ENCODE measurements at regions not wholly inside any gene's neighbourhood (a gene's known extent, or its start where the extent isn't known, plus 50 kb on each side); places are given as distances from the start of the nearest gene placed in this dataset.
"Not testable (repeated sequence)": the region's sequence is repeated elsewhere in the genome, so short reads cannot be mapped to it uniquely, and the experiment has no call there.

DNA sequence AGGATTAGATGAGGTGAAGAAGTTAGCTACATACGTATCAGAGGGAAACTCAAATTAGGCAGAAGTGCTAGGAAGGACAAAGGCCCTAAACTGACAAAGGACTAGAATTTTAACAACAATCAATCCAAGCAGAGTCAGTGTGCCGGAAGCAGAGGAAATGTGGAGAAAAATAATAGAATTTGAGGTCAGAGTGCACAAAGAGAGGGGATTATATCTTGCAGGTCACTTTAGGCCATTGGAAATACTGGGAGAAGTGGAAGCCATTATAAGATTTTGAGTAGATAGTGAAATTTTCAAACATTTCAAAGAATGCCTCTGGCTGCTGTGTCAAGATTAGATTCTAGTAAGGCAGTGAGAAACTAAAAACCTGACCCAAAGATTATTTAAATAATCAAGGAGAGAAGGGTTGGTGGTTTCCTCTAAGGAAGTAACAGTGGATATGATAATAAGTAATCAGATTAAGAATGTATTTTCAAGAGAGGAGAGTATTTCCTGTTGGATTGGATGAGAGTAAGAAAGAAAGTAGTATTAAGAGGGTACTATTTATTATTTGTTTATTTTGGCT lies 889.2 kb upstream of the NCAM2 start:
- DNase-seq (ENCODE audit: low read depth) = no peak

DNA sequence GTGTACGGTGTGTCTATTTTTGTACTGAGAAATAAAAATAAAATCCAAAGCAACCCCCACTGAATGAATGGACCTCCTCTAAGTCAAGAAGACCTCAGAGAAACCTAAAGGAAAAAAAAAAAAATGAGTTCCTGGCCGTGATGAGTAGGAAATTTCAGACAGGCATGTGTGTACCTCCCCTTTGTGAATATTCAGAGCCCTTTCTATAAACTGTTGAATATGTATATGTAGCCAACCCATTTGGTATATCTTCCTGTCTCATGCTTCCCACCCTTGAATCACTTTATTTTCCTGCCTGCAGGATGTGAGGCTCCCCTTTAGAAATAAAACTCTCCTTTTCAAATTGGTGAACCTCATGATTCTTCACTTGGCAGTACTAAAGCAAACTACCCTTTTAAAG lies 887.8 kb upstream of the NCAM2 start:
- no peak for DNase-seq (ENCODE audit: low read depth)

DNA sequence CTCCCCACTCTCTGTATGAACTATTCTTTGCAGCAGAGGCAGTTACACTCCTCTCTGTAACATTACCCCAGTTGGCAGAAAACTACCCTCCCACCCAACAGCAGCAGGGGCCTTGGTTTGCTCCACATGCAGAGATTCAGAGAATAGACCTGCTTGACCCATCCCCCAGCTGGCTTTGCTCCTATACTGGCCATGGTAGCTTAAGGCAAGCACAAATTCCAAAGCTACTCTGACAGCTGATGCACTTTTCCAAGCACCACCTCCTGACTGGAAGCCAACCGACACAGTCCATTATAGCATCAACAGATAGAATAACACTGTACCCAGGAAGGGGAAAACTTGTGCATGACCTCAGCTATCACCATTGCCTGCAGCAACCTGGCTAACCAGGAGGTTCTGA lies 846.5 kb upstream of the NCAM2 start:
- DNase-seq (ENCODE audit: low read depth) = no peak

- DNase-seq (ENCODE audit: low read depth) = no peak
Measured at GRCh38 chr21:20163167-20163566, 835.0 kb upstream of the NCAM2 start.

GRCh38 chr21:20167059-20167458 lies 831.1 kb upstream of the NCAM2 start:
- no peak for DNase-seq (ENCODE audit: low read depth)

- no peak for DNase-seq (ENCODE audit: low read depth)
Measured at GRCh38 chr21:20169812-20170576, 828.2 kb upstream of the NCAM2 start.

- no peak for DNase-seq (ENCODE audit: low read depth)
Measured at GRCh38 chr21:20186186-20186585, 812.0 kb upstream of the NCAM2 start.

DNA sequence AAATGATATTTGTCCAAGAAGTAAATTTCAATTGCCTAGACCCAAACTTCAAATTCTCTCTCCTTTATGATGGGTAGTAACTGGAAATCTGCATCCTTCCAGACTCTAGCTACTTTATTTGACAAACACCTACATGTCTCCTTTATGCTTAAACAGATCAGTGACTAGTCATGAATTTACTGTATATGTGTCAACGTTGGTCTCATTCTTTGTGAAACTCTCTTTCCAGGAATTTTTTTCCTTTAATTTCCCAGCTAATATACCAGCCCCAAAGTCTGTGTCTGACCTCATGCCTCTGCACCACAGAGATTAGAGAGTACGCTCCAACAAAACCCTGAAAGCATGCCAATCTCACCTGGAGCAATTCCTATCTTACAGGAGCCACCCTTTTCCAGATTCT lies 811.2 kb upstream of the NCAM2 start:
- DNase-seq (ENCODE audit: low read depth) = no peak

DNA sequence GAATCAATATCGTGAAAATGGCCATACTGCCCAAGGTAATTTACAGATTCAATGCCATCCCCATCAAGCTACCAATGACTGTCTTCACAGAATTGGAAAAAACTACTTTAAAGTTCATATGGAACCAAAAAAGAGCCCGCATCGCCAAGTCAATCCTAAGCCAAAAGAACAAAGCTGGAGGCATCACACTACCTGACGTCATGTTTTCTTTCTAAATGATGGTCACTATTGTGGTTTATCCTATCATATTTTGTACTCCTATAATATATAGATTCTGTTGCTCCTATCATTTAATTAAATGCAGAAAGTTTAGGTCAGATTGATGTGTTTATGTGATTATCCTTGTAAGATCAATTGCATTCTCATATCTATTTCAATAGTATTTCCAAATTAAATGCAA lies 796.9 kb upstream of the NCAM2 start:
- DNase-seq (ENCODE audit: low read depth) = not testable (repeated sequence)

DNA sequence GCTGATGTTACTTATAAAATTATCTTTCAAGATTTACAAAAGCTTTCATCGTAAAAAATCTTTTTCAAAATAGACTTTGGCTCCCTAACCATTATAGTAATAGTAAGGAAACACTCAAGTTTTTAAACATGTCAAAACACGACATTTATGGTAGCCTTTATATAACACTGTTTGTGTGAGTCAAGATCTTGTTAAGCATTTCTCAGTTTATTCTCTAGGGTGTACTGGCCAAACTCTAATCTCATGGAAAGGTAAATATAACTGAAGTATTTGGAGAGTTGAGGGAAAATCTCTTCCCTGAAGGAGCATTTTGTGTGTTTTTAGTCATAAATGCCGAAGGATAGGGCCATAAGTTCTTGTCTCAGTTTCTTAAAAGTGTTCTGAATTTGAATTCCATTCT lies 790.9 kb upstream of the NCAM2 start:
- no peak for DNase-seq (ENCODE audit: low read depth)

GRCh38 chr21:20215959-20216358 lies 782.2 kb upstream of the NCAM2 start:
- no peak for DNase-seq (ENCODE audit: low read depth)

DNA sequence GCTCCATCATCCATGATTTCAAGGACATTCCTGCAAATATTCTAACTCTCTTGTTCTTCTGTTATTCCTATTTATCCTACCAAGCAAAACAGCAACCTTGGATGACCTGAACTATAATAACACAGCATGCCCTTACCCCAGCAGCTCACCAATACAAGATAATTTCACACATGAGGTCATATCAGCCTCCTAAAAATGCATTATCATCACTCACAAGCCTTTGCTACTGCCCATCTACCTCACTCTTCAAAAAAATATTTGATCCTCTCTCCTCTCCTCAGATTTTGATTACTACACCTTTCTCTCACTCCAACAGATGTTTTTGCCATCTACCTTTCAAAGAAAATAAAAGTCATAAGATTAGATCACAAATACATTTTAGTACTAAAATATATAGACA lies 777.6 kb upstream of the NCAM2 start:
- no peak for DNase-seq (ENCODE audit: low read depth)

GRCh38 chr21:20221981-20222380 lies 776.2 kb upstream of the NCAM2 start:
- DNase-seq (ENCODE audit: low read depth) = not testable (repeated sequence)

- not testable (repeated sequence) for DNase-seq (ENCODE audit: low read depth)
Measured at GRCh38 chr21:20236649-20237048, 761.6 kb upstream of the NCAM2 start.

GRCh38 chr21:20249401-20249800 lies 748.8 kb upstream of the NCAM2 start:
- DNase-seq (ENCODE audit: low read depth) = no peak

DNA sequence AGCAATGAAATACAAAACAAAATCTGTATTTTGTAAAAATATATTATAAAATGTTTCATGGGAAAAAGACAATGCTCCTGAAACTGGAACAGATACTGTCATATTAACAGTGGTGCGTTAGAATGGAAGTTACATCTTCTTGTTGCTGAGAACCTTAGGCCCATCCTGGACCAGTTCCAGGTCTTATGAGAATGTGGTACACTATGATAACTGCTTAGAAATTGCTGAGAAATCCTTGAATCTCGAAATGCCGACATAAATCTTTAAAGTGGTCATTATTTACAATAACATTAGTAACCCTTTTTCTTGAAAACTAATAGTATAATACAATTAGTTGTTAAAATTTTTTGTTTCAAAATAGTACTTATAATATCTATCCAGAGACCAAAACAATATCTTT lies 747.9 kb upstream of the NCAM2 start:
- no peak for DNase-seq (ENCODE audit: low read depth)

DNA sequence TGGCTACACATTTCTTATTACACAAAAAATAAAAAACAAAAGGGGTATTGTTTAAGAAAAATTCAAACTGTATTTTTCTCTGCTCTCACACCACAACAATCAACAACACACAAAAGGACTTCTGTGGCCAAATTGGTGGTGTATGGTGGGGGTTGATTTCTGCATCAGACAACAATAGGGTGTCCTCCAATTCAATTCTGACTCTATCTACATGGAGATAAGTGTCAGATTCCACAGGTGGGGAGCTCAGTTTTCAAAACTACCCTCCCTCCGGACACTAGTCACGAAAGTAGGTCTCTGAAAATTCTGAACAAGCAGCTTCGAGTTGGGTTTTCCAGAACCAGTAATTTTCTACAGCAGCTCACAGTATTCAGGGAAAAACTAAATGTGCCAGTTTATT lies 744.9 kb upstream of the NCAM2 start:
- no peak for DNase-seq (ENCODE audit: low read depth)

DNA sequence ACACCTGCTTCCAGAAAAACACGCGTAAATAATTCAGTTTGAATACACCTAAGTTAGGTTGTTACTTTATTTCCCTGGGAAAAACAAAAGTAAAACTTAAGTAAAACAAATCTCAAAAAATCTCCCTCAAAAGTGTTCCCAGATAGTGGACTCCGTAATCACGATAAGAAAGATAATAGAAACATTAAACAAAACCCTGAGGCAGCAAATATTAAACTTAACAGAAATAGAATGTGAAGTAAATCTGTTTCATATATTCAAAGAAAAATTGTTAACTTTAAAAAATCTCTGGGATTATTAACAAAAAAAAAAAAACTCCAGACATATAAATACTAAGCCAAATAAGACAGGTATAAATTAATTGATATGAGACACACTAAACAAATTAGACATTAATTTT lies 743.2 kb upstream of the NCAM2 start:
- DNase-seq (ENCODE audit: low read depth) = no peak

DNA sequence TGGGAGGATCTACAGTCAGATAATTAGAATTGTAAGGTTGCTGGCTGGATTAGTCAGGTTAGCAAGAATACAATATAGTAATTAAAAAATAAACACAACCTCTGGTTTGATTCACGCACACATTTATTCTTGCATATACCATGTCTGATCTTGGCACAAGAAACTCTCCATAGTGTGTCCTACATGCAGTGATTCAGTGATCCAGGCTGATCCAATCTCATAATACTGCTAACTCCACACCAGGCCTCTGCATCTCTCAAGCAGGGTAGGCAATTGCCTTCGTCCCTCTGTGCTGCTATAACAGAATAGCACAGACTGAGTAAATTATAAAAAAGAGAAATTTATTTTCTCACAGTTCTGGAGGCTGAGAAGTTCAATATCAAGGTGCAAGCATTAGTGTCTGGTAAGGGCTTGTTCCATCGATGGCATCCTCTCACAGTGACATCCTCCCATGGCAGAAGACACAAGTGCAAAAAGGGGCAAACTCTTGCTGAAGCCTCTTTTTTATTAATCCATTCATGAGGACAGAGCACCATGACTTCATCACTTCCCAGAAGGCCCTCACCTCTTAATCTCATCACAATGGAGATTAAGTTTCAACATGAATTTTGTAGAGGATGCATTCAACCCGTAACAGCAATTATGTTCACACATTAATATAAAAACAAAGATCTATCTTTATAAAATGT lies 741.0 kb upstream of the NCAM2 start:
- DNase-seq (ENCODE audit: low read depth) = no peak

GRCh38 chr21:20258542-20258941 lies 739.7 kb upstream of the NCAM2 start:
- no peak for DNase-seq (ENCODE audit: low read depth)

- no peak for DNase-seq (ENCODE audit: low read depth)
Measured at GRCh38 chr21:20259031-20259867, 739.0 kb upstream of the NCAM2 start.

DNA sequence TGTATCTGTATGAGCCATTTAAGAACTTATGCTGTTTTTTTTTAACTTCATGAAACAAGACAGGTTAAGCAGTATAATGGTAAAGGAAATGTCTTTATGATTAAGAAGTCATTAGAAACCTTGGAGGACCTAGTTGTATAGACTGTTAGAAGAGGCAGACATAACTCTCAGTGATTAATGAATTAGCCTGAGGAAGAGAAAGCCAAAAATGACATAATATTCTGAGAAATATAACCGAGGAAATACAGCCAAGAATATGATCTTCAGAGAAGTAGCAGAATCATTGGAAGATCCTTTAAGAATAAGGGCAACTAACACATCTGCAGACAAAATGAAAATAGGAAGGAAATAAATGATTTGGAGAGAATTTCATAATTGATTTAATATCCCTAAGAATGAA lies 738.1 kb upstream of the NCAM2 start:
- no peak for DNase-seq (ENCODE audit: low read depth)

- no peak for DNase-seq (ENCODE audit: low read depth)
Measured at GRCh38 chr21:20261364-20261763, 736.8 kb upstream of the NCAM2 start.
